WERI-Rb-1 (cell line): ENCODE measurements at regions not wholly inside any gene's neighbourhood (a gene's known extent, or its start where the extent isn't known, plus 50 kb on each side); places are given as distances from the start of the nearest gene placed in this dataset.

Experiments used
- DNase-seq: peaks from one replicate; pipeline ENCODE4 v3.0.0-alpha.2; 2020
- H3K27ac ChIP-seq: fragments of 250-450 bp; sonication (Bioruptor Pico); 2 replicates; pipeline ENCODE4 v1.5.1; 2020; ENCODE audit warnings: mild to moderate bottlenecking, moderate library complexity
- H3K27me3 ChIP-seq: fragments of 250-450 bp; sonication (Bioruptor Pico); 2 replicates; pipeline ENCODE4 v1.5.1; 2021; ENCODE audit warnings: mild to moderate bottlenecking, low read depth, moderate library complexity; ENCODE audit not compliant: insufficient read depth, severe bottlenecking
- H3K36me3 ChIP-seq: fragments of 250-450 bp; sonication (Bioruptor Pico); 2 replicates; pipeline ENCODE4 v1.5.1; 2020; ENCODE audit warnings: mild to moderate bottlenecking, moderate library complexity
- H3K4me3 ChIP-seq: 2 replicates; pipeline ENCODE4 v1.5.1; 2011; ENCODE audit warnings: low read depth, mild to moderate bottlenecking, control low read depth, low read length
- H3K9me3 ChIP-seq: fragments of 250-450 bp; sonication (Bioruptor Pico); 2 replicates; pipeline ENCODE4 v1.5.1; 2021; ENCODE audit warnings: mild to moderate bottlenecking, moderate library complexity; ENCODE audit not compliant: severe bottlenecking
- TF ChIP-seq, protein P1 (sequence below): IDR thresholded peaks from 2 replicates; pipeline ENCODE4 v1.5.1; 2011; ENCODE audit warnings: low read depth, mild to moderate bottlenecking, control low read depth, inconsistent platforms, low read length

DNA sequence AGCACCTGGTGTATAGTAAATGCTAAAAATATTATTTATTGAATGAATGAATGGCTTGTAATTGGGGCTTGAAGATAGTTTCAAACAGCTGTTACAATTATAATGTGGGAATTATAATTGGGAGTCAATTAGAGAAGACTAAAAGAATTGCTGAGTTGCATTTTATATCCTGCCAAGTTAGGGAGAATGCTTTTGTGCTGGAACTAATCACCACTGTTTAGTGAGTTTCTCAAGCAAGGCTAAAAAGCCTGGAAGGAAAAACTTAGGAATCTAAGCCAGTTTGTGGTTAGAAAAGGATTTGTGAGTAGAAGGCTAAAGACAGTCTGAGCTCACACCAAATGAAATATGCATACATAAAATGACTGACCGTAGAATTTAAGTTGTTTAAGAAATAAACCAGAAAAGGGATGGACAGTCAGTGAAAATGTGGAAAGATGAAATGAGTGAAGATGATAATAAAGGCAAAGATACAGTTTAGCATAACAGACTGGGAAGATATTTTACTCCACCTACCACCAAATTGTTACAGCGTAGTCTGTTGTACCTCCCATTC is 647.7 kb upstream of the FSHR start:
- H3K36me3 ChIP-seq: no peaks in the 10 kb centered on the region
- no peak for DNase-seq
- peaks cover 26% of the 10 kb centered on the region for H3K27me3 ChIP-seq
- H3K9me3 ChIP-seq: peaks cover 11% of the 10 kb centered on the region
- no peak overlapping the region for H3K4me3 ChIP-seq
- no peak overlapping the region for H3K27ac ChIP-seq
- TF ChIP-seq, protein P1, sequence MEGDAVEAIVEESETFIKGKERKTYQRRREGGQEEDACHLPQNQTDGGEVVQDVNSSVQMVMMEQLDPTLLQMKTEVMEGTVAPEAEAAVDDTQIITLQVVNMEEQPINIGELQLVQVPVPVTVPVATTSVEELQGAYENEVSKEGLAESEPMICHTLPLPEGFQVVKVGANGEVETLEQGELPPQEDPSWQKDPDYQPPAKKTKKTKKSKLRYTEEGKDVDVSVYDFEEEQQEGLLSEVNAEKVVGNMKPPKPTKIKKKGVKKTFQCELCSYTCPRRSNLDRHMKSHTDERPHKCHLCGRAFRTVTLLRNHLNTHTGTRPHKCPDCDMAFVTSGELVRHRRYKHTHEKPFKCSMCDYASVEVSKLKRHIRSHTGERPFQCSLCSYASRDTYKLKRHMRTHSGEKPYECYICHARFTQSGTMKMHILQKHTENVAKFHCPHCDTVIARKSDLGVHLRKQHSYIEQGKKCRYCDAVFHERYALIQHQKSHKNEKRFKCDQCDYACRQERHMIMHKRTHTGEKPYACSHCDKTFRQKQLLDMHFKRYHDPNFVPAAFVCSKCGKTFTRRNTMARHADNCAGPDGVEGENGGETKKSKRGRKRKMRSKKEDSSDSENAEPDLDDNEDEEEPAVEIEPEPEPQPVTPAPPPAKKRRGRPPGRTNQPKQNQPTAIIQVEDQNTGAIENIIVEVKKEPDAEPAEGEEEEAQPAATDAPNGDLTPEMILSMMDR: no peak

DNA sequence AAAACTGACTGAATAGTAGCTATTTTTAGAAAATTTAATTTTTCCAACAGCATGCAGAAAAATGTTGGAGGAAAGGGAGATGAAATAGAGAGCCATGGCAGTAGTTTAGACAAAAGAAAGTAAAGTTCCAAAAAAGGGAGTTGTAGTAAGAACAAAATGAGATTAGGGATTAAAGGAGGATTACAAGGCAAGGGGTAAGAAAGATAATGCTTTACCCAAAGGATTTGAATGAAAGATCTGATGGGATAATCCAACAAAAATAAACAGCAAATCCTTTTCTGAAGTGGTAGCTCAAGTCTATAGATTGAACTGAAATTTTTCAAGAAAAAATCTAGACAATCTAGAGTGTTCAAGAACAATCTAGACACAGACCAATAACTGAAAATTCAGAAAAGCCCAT is 644.3 kb upstream of the FSHR start:
- TF ChIP-seq, protein P1: no peak
- no peaks in the 10 kb centered on the region for H3K36me3 ChIP-seq
- H3K9me3 ChIP-seq: peaks cover 11% of the 10 kb centered on the region
- no peak for DNase-seq
- peaks cover 48% of the 10 kb centered on the region for H3K27me3 ChIP-seq
- H3K27ac ChIP-seq: no peak overlapping the region
- no peak overlapping the region for H3K4me3 ChIP-seq

DNA sequence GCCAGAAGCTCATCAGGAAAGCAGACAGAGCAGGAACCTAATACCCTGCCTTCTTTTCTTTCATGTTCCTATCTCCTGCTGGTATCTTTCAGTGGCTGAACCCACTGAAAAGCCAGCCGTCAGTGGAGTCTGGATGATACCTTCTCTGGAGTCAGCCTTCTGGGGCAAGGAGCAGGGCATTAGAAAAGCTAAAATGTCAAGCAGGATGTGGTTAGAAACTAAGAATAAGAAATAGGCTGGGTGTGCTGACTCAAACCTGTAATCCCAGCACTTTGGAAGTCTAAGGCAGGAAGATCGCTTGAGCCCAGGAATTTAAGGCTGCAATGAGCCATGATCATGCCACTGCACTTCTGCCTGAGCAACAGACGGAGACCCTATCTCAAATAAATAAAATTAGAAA is 642.0 kb upstream of the FSHR start:
- Histone ChIP-seq H3K36me3 (no peaks in the 10 kb centered on the region), H3K9me3 (no peaks in the 10 kb centered on the region), H3K4me3 (no peak overlapping the region), H3K27ac (no peak overlapping the region), H3K27me3 (peaks cover 48% of the 10 kb centered on the region)
- DNase-seq: no peak
- TF ChIP-seq, protein P1: no peak

DNA sequence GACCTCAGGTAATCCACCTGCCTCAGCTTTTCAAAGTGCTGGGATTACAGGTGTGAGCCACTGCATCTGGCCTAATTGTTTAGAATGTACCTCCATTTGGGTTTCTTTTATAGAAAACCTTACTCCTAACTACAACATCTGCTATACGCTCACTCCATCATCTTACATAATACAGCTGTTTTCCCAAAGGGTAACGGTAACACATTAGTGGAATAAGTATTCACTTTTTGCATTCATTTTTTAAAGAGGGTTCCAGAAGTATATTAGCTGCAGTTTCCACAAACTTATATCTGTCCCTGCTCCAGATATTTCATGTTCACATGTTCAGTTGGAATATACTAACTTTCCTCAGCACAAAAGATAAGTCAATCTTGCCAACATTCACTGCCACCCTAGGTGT is 640.1 kb upstream of the FSHR start:
- Histone ChIP-seq H3K4me3 (no peak overlapping the region), H3K27me3 (peaks cover 35% of the 10 kb centered on the region), H3K9me3 (no peaks in the 10 kb centered on the region), H3K27ac (no peak overlapping the region), H3K36me3 (no peaks in the 10 kb centered on the region)
- TF ChIP-seq, protein P1: no peak
- DNase-seq: no peak

DNA sequence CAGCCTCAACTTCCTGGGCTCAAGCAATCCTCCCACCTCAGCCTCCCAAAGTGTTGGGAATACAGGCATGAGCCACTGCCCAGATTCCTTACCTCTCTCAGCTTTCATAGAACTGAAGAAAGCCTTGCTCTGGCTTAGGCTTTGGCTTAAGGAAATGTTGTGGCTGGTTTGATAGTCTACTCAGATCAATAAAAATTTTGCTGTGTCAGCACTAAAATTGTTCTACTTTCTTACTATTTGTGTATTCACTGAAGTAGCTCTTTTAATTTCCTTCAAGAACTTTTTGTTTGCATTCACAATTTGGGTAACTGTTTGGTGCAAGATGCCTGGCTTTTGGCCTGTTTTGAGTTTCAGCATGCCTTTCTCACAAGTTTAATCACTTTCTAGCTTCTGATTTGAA is 634.0 kb upstream of the FSHR start:
- TF ChIP-seq, protein P1: no peak
- no peak overlapping the region for H3K27ac ChIP-seq
- H3K9me3 ChIP-seq: no peaks in the 10 kb centered on the region
- no peaks in the 10 kb centered on the region for H3K27me3 ChIP-seq
- no peak for DNase-seq
- no peak overlapping the region for H3K4me3 ChIP-seq
- H3K36me3 ChIP-seq: no peaks in the 10 kb centered on the region

DNA sequence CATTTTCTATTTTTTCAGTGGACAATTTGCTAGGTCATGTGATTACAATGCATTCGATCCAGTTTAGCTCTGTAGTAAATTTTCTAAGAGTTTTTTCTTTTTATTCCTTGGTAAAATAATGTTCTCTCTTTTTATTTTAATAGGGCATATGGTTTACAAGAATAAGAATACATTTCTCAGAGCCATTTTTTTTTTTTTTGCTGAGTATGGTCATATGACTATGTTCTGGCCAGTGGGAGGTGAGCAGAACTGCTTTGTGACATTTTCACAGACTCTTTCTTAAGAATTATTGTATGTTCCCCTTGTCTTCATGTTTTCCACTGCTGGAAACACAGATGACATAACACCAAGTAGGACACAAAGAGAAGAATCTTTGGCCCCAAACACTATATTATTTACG is 626.6 kb upstream of the FSHR start:
- Histone ChIP-seq H3K36me3 (no peaks in the 10 kb centered on the region), H3K9me3 (no peaks in the 10 kb centered on the region), H3K27ac (no peak overlapping the region), H3K27me3 (no peaks in the 10 kb centered on the region), H3K4me3 (no peak overlapping the region)
- no peak for DNase-seq
- TF ChIP-seq, protein P1: no peak
